PFSK-1 (cell line): ENCODE measurements at regions not wholly inside any gene's neighbourhood (a gene's known extent, or its start where the extent isn't known, plus 50 kb on each side); places are given as distances from the start of the nearest gene placed in this dataset.

Experiments used
- FOXP2 ChIP-seq: optimal IDR thresholded peaks from 2 replicates; pipeline ENCODE3; 2011; ENCODE audit warnings: borderline replicate concordance, control low read depth, inconsistent platforms; ENCODE audit not compliant: insufficient read depth; ENCODE audit errors: extremely low read length, extremely low read depth
- POLR2AphosphoS5 ChIP-seq: IDR thresholded peaks from 2 replicates; pipeline ENCODE4 v1.6.1; 2012; ENCODE audit warnings: low read depth, mild to moderate bottlenecking, control low read depth, low read length, moderate library complexity
- SIN3A ChIP-seq: IDR thresholded peaks from 2 replicates; pipeline ENCODE4 v1.6.1; 2012; ENCODE audit warnings: mild to moderate bottlenecking, low read length, moderate library complexity, borderline replicate concordance; ENCODE audit not compliant: insufficient read depth
- TAF1 ChIP-seq: IDR thresholded peaks from 2 replicates; pipeline ENCODE4 v1.6.1; 2012; ENCODE audit warnings: low read length, control low read depth, borderline replicate concordance; ENCODE audit not compliant: insufficient read depth
- TF ChIP-seq, protein P1 (sequence below), 2 experiments: IDR thresholded peaks; 2 replicates each; pipeline versions ENCODE4 v1.6.1 to v1.8.0; 2011 to 2012; ENCODE audit warnings: low read depth in 2 of 2, low read length in 2 of 2, control low read depth in 1 of 2, inconsistent platforms in 1 of 2, mild to moderate bottlenecking in 1 of 2, moderate library complexity in 1 of 2; ENCODE audit not compliant: insufficient read depth in 1 of 2

DNA sequence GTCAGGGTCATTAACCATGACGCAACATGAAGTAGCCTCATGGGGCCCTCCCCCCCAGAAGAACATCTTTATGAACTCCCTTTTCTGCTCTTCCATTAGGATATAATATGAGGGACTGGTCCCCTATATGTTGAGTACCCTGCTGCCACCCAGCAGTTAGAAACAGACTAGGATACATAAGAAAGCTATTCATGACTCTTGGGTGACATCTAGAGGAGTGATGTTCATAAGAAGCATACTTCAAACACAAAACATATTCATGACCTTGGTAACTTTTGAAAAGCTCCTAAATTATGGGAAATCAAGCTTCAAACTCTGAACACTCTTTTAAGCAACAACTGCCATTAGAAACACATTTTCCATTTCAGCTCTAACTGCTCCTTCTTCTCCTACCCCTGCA, 155.2 kb upstream of the SPIN4 start:
- TF ChIP-seq, protein P1, sequence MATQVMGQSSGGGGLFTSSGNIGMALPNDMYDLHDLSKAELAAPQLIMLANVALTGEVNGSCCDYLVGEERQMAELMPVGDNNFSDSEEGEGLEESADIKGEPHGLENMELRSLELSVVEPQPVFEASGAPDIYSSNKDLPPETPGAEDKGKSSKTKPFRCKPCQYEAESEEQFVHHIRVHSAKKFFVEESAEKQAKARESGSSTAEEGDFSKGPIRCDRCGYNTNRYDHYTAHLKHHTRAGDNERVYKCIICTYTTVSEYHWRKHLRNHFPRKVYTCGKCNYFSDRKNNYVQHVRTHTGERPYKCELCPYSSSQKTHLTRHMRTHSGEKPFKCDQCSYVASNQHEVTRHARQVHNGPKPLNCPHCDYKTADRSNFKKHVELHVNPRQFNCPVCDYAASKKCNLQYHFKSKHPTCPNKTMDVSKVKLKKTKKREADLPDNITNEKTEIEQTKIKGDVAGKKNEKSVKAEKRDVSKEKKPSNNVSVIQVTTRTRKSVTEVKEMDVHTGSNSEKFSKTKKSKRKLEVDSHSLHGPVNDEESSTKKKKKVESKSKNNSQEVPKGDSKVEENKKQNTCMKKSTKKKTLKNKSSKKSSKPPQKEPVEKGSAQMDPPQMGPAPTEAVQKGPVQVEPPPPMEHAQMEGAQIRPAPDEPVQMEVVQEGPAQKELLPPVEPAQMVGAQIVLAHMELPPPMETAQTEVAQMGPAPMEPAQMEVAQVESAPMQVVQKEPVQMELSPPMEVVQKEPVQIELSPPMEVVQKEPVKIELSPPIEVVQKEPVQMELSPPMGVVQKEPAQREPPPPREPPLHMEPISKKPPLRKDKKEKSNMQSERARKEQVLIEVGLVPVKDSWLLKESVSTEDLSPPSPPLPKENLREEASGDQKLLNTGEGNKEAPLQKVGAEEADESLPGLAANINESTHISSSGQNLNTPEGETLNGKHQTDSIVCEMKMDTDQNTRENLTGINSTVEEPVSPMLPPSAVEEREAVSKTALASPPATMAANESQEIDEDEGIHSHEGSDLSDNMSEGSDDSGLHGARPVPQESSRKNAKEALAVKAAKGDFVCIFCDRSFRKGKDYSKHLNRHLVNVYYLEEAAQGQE (IDR thresholded peaks at IDR 0.05; ENCODE audit: insufficient read depth in 1 of 2, low read depth in 2 of 2, low read length in 2 of 2) = no peak
- TF ChIP-seq POLR2AphosphoS5 (no peak), SIN3A (no peak), TAF1 (no peak), FOXP2 (no peak)

DNA sequence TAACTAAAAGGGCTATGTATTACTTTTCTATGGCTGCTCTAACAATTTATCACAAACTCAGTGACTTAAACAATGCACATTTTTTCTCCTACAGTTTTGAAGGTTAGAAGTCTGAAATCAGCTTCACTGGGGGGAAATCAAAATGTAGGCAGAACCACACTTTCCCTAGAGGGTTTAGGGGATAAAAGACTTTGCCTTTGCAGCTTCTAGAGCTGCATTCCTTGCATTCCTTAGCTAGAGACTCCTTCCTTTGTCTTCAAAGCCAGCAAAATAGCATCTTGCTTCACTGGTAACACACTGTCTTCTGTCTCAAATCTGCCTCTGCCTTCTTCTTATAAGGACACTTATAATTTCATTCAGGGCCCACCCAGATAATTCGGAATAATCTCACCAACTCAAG, 152.4 kb upstream of the SPIN4 start:
- TF ChIP-seq POLR2AphosphoS5 = no peak
- no peak for TF ChIP-seq TAF1
- no peak for TF ChIP-seq SIN3A
- TF ChIP-seq, protein P1 (IDR thresholded peaks at IDR 0.05; ENCODE audit: insufficient read depth in 1 of 2, low read depth in 2 of 2, low read length in 2 of 2) = no peak
- TF ChIP-seq FOXP2 = no peak

DNA sequence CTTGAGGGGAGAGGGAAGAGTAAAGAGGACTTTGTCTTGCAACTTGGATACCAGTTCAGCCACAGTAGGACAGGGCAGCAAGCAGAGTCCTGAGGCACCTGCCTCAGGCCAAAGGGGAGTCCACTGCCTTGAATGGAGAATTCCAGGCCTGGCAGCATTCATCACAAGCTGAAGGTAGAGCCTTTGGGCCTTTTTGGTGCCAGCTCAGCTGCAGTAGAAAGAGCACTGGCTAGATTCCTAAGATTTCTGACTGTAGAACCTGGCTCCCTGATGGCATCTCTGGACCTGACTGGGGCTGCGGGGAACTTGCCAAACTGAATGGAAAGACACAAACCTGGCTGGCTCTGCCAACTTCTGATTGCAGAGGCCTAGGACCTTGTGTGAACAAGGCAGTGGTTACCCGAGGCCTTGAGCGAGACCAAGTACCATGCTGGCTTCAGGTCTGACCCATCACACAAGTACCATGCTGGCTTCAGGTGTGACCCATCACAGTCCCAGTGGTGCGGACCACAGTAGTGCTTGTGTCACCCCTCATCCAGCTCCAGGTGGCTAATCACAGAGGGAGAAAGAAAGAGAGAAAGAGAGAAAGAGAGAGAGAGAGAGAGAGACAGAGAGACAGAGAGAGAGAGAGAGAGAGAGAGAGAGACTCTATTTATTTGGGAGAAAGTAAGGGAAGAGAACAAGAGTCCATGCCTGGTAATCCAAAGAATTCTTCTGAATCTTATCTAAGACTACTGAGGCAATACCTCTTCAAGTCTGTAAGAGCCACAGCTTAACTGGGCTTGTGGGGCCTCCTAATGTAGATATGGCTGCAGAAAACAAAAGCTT, 137.6 kb upstream of the SPIN4 start:
- TF ChIP-seq, protein P1 (IDR thresholded peaks at IDR 0.05; ENCODE audit: insufficient read depth in 1 of 2, low read depth in 2 of 2, low read length in 2 of 2) = no peak
- TF ChIP-seq TAF1 (no peak), POLR2AphosphoS5 (no peak)

DNA sequence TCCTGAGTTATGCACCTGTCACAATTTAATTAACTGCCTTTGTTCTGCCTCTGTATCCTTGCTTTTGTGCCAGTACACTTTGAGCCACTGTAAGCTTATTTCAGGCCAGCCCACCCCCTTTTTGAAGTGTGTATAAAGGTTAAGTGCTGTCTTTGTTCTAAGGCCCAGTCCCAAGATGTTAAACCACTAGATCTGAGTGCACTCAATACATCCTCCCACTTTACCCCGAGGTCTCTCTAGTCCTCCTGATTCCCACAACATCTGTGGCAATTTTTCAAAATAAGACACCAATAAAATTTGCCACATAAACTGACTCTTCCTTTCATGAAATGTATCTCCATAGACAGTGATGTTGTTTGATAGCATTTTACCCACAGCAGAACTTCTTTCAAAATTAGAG, 124.1 kb upstream of the SPIN4 start:
- TF ChIP-seq SIN3A (no peak), TAF1 (no peak), POLR2AphosphoS5 (no peak), FOXP2 (no peak)
- TF ChIP-seq, protein P1 (IDR thresholded peaks at IDR 0.05; ENCODE audit: insufficient read depth in 1 of 2, low read depth in 2 of 2, low read length in 2 of 2) = no peak

DNA sequence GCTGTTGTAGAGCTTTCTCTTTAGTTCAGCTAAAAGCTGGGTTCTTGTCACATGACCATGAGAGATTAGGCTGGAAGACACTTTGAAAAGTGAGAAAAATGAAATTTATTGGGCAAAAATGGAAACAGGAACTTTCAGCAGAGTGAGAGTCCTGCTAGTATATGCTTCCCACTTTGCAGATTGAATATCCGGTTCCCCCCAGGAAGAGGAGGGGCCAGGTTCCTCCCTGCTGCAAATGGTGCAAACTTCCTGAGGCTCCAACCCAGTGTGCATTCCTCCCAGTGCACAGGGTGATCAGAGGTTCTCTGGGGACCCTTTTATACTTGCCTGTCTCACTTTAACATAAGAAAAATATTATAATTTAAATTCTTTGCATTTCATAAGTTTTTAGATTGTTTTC, 119.9 kb upstream of the SPIN4 start:
- TF ChIP-seq SIN3A = no peak
- TF ChIP-seq FOXP2 = no peak
- TF ChIP-seq, protein P1 (IDR thresholded peaks at IDR 0.05; ENCODE audit: insufficient read depth in 1 of 2, low read depth in 2 of 2, low read length in 2 of 2) = no peak
- TF ChIP-seq TAF1 = no peak
- TF ChIP-seq POLR2AphosphoS5 = no peak
